GM12878 (cell line): ENCODE measurements at regions not wholly inside any gene's neighbourhood (a gene's known extent, or its start where the extent isn't known, plus 50 kb on each side); places are given as distances from the start of the nearest gene placed in this dataset.

Experiments used
- CBX5 ChIP-seq: sonication (generic); IDR thresholded peaks from 2 replicates; pipeline ENCODE4 v1.6.1; 2016; ENCODE audit warnings: low read depth, moderate library complexity, mild to moderate bottlenecking, inconsistent platforms
- CHD4 ChIP-seq: fragments of 200-600 bp; sonication (generic); IDR thresholded peaks from 2 replicates; pipeline ENCODE4 v1.6.1; 2016; ENCODE audit warnings: mild to moderate bottlenecking
- CREB1 ChIP-seq: IDR thresholded peaks from 2 replicates; pipeline ENCODE4 v1.6.1; 2012; ENCODE audit warnings: low read depth, mild to moderate bottlenecking, inconsistent platforms
- EZH2 ChIP-seq: IDR thresholded peaks from 2 replicates; pipeline ENCODE4 v1.6.1; 2012; ENCODE audit warnings: low read depth, mild to moderate bottlenecking, control low read depth, inconsistent platforms, low read length, borderline replicate concordance; ENCODE audit not compliant: control insufficient read depth
- HDAC6 ChIP-seq: fragments of 200-600 bp; sonication (generic); IDR thresholded peaks from one replicate; pipeline ENCODE4 v1.8.0; 2017; ENCODE audit warnings: antibody characterized with exemption; ENCODE audit not compliant: unreplicated experiment
- MYC ChIP-seq: IDR thresholded peaks from 2 replicates; pipeline ENCODE4 v1.6.1; 2011; ENCODE audit warnings: mild to moderate bottlenecking, low read length, moderate library complexity, inconsistent platforms; ENCODE audit not compliant: insufficient read depth, insufficient replicate concordance, insufficient read length, severe bottlenecking
- RUNX3 ChIP-seq: IDR thresholded peaks from 2 replicates; pipeline ENCODE4 v1.6.1; 2012; ENCODE audit warnings: low read length, inconsistent platforms
- TAF1 ChIP-seq: IDR thresholded peaks from 2 replicates; pipeline ENCODE4 v1.6.1; 2011; ENCODE audit warnings: mild to moderate bottlenecking, low read depth, low read length, borderline replicate concordance
- TCF7 ChIP-seq: IDR thresholded peaks from 2 replicates; pipeline ENCODE4 v1.6.1; 2014; ENCODE audit warnings: antibody characterized with exemption, borderline replicate concordance
- ZNF24 ChIP-seq: fragments of 450-650 bp; IDR thresholded peaks from 2 replicates; pipeline ENCODE4 v1.6.1; 2017; ENCODE audit warnings: antibody characterized with exemption, mild to moderate bottlenecking
- TF ChIP-seq, protein P1 (sequence below): IDR thresholded peaks from 2 replicates; pipeline ENCODE4 v1.6.1; 2012; ENCODE audit warnings: mild to moderate bottlenecking, low read depth, low read length
- TF ChIP-seq, protein P2 (sequence below), 3 experiments: IDR thresholded peaks in 2 of 3; conservative IDR thresholded peaks in 1 of 3; 2 replicates each; pipeline ENCODE4 v1.5.1; 2011; ENCODE audit warnings: low read depth in 3 of 3, low read length in 3 of 3, mild to moderate bottlenecking in 3 of 3, control low read depth in 2 of 3, moderate library complexity in 2 of 3, inconsistent platforms in 1 of 3, mixed read lengths in 1 of 3; ENCODE audit not compliant: control insufficient read depth in 2 of 3, insufficient read depth in 1 of 3; ENCODE audit errors: extremely low read depth in 1 of 3

DNA sequence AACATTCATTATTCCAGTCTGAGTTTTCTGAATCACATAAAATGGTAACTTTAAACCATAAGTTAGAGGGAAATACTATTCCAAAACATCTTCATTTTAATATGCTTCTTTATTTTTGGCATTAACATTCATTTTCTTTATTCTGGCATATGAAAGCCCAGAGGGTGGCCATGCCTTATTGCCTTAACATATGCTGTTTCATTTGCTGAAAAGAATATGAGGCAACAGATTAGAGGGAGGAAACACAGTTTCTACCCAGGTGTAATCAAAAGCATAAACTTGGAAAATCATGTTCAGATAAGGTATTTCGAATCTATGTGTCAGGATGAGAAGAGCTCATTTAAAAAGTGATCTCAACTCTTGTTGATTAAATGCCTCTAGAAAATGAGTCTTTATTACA lies 379.9 kb upstream of the DSEL start:
- TF ChIP-seq CHD4: no peak
- no peak for TF ChIP-seq ZNF24
- no peak for TF ChIP-seq TAF1
- TF ChIP-seq MYC: no peak
- TF ChIP-seq, protein P1, sequence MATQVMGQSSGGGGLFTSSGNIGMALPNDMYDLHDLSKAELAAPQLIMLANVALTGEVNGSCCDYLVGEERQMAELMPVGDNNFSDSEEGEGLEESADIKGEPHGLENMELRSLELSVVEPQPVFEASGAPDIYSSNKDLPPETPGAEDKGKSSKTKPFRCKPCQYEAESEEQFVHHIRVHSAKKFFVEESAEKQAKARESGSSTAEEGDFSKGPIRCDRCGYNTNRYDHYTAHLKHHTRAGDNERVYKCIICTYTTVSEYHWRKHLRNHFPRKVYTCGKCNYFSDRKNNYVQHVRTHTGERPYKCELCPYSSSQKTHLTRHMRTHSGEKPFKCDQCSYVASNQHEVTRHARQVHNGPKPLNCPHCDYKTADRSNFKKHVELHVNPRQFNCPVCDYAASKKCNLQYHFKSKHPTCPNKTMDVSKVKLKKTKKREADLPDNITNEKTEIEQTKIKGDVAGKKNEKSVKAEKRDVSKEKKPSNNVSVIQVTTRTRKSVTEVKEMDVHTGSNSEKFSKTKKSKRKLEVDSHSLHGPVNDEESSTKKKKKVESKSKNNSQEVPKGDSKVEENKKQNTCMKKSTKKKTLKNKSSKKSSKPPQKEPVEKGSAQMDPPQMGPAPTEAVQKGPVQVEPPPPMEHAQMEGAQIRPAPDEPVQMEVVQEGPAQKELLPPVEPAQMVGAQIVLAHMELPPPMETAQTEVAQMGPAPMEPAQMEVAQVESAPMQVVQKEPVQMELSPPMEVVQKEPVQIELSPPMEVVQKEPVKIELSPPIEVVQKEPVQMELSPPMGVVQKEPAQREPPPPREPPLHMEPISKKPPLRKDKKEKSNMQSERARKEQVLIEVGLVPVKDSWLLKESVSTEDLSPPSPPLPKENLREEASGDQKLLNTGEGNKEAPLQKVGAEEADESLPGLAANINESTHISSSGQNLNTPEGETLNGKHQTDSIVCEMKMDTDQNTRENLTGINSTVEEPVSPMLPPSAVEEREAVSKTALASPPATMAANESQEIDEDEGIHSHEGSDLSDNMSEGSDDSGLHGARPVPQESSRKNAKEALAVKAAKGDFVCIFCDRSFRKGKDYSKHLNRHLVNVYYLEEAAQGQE: no peak
- no peak for TF ChIP-seq TCF7
- TF ChIP-seq CREB1: no peak
- TF ChIP-seq, protein P2, sequence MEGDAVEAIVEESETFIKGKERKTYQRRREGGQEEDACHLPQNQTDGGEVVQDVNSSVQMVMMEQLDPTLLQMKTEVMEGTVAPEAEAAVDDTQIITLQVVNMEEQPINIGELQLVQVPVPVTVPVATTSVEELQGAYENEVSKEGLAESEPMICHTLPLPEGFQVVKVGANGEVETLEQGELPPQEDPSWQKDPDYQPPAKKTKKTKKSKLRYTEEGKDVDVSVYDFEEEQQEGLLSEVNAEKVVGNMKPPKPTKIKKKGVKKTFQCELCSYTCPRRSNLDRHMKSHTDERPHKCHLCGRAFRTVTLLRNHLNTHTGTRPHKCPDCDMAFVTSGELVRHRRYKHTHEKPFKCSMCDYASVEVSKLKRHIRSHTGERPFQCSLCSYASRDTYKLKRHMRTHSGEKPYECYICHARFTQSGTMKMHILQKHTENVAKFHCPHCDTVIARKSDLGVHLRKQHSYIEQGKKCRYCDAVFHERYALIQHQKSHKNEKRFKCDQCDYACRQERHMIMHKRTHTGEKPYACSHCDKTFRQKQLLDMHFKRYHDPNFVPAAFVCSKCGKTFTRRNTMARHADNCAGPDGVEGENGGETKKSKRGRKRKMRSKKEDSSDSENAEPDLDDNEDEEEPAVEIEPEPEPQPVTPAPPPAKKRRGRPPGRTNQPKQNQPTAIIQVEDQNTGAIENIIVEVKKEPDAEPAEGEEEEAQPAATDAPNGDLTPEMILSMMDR (IDR thresholded peaks at IDR 0.05 in 2 of 3, conservative IDR thresholded peaks at IDR 0.05 in 1 of 3; ENCODE audit: control insufficient read depth in 2 of 3, extremely low read depth in 1 of 3, insufficient read depth in 1 of 3, low read depth in 3 of 3, low read length in 3 of 3): no peak
- no peak for TF ChIP-seq RUNX3
- TF ChIP-seq EZH2: no peak
- no peak for TF ChIP-seq CBX5
- TF ChIP-seq HDAC6: no peak
